Naive B cell (primary cell): ENCODE measurements at regions not wholly inside any gene's neighbourhood (a gene's known extent, or its start where the extent isn't known, plus 50 kb on each side); places are given as distances from the start of the nearest gene placed in this dataset.

ENCODE experiments used
- ATAC-seq, 2 donors: fragments of 150-1000 bp; cut with Tn5 transposase; 2 replicates each; pipeline ENCODE4 v1.10.0; 2021; ENCODE audit warnings: low read depth in 2 of 2, mild to moderate bottlenecking in 2 of 2, moderate library complexity in 2 of 2
- DNase-seq: peaks from one replicate; pipeline ENCODE4 v3.0.0; 2022
- H3K27ac Mint-ChIP-seq, 6 donors: one replicate each; pipeline ENCODE4 v1.8.0; 2020 to 2022; ENCODE audit warnings: mild to moderate bottlenecking in 6 of 6, mixed read lengths in 6 of 6, moderate library complexity in 5 of 6, inconsistent platforms in 2 of 6
- H3K27me3 Mint-ChIP-seq, 3 donors: one replicate each; pipeline ENCODE4 v1.8.0; 2021 to 2022; ENCODE audit warnings: mixed read lengths in 3 of 3, mild to moderate bottlenecking in 1 of 3
- H3K36me3 Mint-ChIP-seq, 2 donors: one replicate each; pipeline ENCODE4 v1.8.0; 2020 to 2022; ENCODE audit warnings: mixed read lengths in 2 of 2, inconsistent platforms in 1 of 2, mild to moderate bottlenecking in 1 of 2
- H3K4me1 Mint-ChIP-seq, 3 donors: one replicate each; pipeline ENCODE4 v1.8.0; 2020 to 2022; ENCODE audit warnings: mixed read lengths in 3 of 3, inconsistent platforms in 1 of 3, mild to moderate bottlenecking in 1 of 3, moderate library complexity in 1 of 3
- H3K4me3 Mint-ChIP-seq, 8 donors: one replicate each; pipeline ENCODE4 v1.8.0; 2020 to 2022; ENCODE audit warnings: mild to moderate bottlenecking in 8 of 8, mixed read lengths in 8 of 8, moderate library complexity in 8 of 8, inconsistent platforms in 2 of 8
- H3K9me3 Mint-ChIP-seq, 7 donors: one replicate each; pipeline ENCODE4 v1.8.0; 2020 to 2022; ENCODE audit warnings: mixed read lengths in 7 of 7, mild to moderate bottlenecking in 5 of 7, inconsistent platforms in 2 of 7, moderate library complexity in 1 of 7

DNA sequence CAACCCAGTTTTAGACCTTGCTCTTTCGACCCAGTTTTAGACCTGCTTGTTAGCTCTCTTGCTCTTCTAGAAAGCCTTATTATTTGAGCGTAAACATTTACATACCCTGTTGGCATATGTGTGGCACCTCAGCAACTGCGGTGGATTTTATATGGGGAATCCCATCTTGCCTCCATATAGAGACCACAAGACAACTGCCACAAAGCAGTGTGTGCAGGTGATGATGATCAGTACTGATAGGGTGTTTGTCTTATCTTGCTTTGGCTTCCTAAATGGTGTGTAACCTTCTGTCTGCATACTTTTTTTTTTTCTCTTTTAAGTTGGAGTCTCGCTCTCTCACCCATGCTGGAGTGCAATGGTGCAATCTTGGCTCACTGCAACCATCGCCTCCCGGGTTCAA lies 1270.8 kb downstream of the MRPL39 start:
- Mint-ChIP-seq H3K27me3 (no peaks in the 10 kb centered on the region), H3K9me3 (peaks cover 0 to 8% (median 0%) of the 10 kb centered on the region in 7 donors), H3K4me3 (no peak overlapping the region), H3K36me3 (no peaks in the 10 kb centered on the region), H3K4me1 (peaks cover 10 to 11% (median 11%) of the 10 kb centered on the region in 3 donors), H3K27ac (no peak overlapping the region)
- ATAC-seq: no peak
- no peak for DNase-seq

DNA sequence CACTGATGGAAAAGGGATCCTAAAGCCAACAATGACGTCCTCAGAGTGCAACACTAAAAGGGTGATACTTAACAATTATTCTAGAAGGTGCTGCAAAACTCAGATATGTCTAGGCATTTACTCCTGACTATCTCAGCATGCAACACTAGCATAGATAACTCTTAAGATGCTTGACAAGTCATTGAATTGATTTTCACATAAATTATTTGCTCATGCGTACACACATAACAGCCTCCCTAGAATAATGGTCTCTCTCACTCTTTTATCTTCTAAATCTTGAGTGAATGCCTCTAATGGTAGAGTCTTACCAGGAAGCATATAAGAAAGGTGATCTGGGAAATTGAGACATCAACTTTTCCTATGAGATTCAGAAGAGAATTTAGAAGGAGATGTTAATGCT lies 1283.7 kb downstream of the MRPL39 start:
- H3K27me3 Mint-ChIP-seq: peaks cover 0 to 4% (median 0%) of the 10 kb centered on the region in 3 donors
- no peak overlapping the region for H3K4me3 Mint-ChIP-seq
- ATAC-seq (no peak), DNase-seq (no peak)
- no peaks in the 10 kb centered on the region for H3K4me1 Mint-ChIP-seq
- no peaks in the 10 kb centered on the region for H3K36me3 Mint-ChIP-seq
- peaks cover 0 to 2% (median 0%) of the 10 kb centered on the region in 7 donors for H3K9me3 Mint-ChIP-seq
- H3K27ac Mint-ChIP-seq: no peak overlapping the region

DNA sequence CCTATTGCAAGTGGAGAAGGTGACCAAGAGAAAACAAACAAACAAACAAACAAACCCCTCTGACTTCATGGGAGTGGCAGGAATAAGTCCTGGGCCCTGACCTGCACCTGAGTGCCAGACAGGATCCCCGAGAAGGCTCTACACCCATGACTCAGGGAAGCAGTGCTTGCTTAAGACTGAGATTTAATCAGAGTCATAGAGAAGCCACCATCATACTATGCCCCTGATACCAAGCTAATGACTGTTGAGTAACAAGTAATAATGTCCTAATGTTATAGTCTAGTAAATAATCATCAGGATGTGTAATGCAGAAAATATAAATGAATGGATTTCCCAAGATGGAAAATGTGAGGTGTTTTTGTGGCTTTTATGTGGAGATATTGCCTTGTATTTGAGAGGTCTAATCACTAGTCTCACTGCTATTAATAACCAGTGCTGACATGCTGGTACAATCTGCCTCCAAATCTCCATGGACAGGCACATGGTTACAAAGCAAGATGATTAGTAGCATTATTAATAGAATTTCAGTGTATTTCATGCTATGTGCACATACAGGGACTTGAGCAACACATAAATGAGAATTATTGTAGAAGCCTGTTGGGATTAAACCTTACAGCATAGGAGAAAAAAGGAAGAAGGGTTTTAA lies 1290.9 kb downstream of the MRPL39 start:
- H3K4me1 Mint-ChIP-seq: no peaks in the 10 kb centered on the region
- no peaks in the 10 kb centered on the region for H3K9me3 Mint-ChIP-seq
- H3K27ac Mint-ChIP-seq: no peak overlapping the region
- H3K27me3 Mint-ChIP-seq: no peaks in the 10 kb centered on the region
- DNase-seq (no peak), ATAC-seq (no peak)
- H3K4me3 Mint-ChIP-seq: no peak overlapping the region
- no peaks in the 10 kb centered on the region for H3K36me3 Mint-ChIP-seq

DNA sequence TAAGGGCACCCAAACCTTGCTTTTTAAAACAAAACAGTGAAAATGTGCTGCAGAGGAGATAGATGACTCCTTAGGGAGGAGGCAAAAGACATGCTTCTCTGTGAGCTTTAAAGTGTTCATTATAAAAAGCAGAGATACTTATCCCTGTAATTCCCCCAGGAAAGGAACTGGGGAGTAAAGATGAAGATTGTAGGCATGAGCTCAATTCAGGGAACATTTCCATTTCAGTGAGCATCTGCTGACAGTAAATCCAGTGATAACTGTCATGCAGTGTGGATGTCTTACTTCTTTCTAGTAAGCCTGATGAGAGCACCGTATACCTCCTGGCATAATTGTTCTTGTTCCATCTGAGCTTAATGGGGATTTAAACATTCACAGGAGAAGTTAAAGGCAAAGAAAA lies 1296.5 kb downstream of the MRPL39 start:
- peaks cover 0 to 5% (median 0%) of the 10 kb centered on the region in 7 donors for H3K9me3 Mint-ChIP-seq
- DNase-seq: no peak
- no peak overlapping the region for H3K27ac Mint-ChIP-seq
- H3K4me1 Mint-ChIP-seq: no peaks in the 10 kb centered on the region
- ATAC-seq: no peak
- H3K27me3 Mint-ChIP-seq: peaks cover 0 to 3% (median 0%) of the 10 kb centered on the region in 3 donors
- no peaks in the 10 kb centered on the region for H3K36me3 Mint-ChIP-seq
- no peak overlapping the region for H3K4me3 Mint-ChIP-seq

DNA sequence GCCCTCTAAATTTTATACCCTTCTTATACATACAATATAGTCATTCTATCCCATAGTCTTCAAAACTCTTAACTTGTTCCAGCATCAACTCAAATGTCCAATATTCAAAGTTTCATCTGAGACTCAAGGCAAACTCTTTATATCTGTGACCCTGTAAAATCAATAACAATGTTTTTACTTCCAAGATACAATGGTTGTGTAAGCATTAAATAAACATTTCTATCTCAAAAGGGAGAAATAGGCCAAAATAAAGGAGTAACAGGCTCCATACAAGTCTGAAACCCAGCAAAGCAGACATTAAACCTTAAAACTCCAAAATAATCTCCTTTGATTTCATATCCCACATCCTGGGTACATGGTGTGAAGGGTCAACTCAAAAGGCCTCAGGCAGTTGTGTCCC lies 1299.1 kb downstream of the MRPL39 start:
- Mint-ChIP-seq H3K27ac (no peak overlapping the region), H3K4me3 (no peak overlapping the region), H3K36me3 (no peaks in the 10 kb centered on the region), H3K27me3 (peaks cover 0 to 3% (median 0%) of the 10 kb centered on the region in 3 donors), H3K4me1 (peaks cover 0 to 5% (median 4%) of the 10 kb centered on the region in 3 donors), H3K9me3 (peaks cover 0 to 5% (median 0%) of the 10 kb centered on the region in 7 donors)
- ATAC-seq (no peak), DNase-seq (no peak)

DNA sequence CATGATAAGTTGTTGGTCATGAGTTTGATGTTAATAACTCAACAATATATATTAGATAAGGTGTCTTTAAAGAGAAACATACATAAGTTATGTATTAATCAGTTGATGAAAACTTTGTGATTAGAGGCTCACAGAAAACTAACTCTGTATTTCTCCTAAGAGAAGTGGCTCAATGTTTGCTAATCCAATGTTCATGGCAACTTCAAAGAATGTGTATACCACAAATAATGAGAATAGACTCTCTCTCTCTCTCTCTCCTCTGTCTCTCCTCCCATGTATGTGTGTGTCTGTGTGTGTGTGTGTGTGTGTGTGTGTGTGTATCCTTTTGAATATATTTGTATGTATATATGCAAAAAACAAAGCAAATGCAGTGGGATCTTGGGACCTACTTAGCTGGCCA lies 1304.9 kb downstream of the MRPL39 start:
- H3K36me3 Mint-ChIP-seq: no peaks in the 10 kb centered on the region
- H3K4me3 Mint-ChIP-seq: no peak overlapping the region
- peaks cover 0 to 1% (median 0%) of the 10 kb centered on the region in 7 donors for H3K9me3 Mint-ChIP-seq
- ATAC-seq (no peak), DNase-seq (no peak)
- no peak overlapping the region for H3K27ac Mint-ChIP-seq
- H3K4me1 Mint-ChIP-seq: peaks cover 0 to 5% (median 4%) of the 10 kb centered on the region in 3 donors
- peaks cover 0 to 3% (median 0%) of the 10 kb centered on the region in 3 donors for H3K27me3 Mint-ChIP-seq

DNA sequence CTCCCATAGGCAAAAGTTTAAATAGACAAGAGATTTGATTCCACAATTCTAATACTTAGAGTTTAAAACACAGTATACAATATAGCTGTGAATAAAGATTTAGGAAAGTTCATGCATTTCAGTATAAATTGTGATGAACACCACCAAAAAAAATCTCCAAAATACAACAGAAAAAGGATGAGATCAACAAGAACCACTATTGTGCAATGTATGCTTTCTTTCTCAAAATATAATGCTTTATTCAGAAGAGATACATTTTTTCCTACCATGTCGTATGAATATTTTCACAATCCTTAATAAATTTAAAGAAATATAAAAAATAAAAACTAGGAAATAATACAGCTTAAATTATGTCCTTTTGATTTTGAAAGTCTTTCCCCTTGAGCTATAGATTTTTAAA lies 1309.2 kb downstream of the MRPL39 start:
- Mint-ChIP-seq H3K4me1 (peaks cover 0 to 5% (median 5%) of the 10 kb centered on the region in 3 donors), H3K27me3 (no peaks in the 10 kb centered on the region), H3K36me3 (no peaks in the 10 kb centered on the region), H3K4me3 (no peak overlapping the region), H3K27ac (no peak overlapping the region), H3K9me3 (peaks cover 0 to 1% (median 0%) of the 10 kb centered on the region in 7 donors)
- ATAC-seq (no peak), DNase-seq (no peak)

DNA sequence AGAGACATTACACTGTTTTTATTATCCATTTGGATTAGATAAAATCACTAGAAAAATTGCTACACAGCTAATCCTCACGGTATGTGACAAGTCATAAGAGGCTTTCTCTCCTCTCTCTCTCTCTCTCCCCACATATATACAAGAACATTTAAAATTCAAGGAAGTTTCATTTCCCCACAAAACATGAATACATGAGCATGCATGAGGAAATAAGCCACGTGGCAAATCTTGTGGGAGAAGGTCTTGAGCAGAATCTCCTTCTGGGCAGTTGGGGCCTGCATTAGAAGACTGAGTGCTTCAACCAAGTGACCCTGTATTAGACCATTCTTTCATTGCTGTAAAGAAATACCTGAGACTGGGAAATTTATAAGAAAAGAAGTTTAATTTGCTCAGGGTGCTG lies 1313.1 kb downstream of the MRPL39 start:
- no peaks in the 10 kb centered on the region for H3K27me3 Mint-ChIP-seq
- DNase-seq (no peak), ATAC-seq (no peak)
- peaks cover 5 to 11% (median 6%) of the 10 kb centered on the region in 3 donors for H3K4me1 Mint-ChIP-seq
- H3K36me3 Mint-ChIP-seq: no peaks in the 10 kb centered on the region
- peak overlapping the region in 1 of 6 donors; percentile 61 for H3K27ac Mint-ChIP-seq
- peaks cover 0 to 1% (median 0%) of the 10 kb centered on the region in 7 donors for H3K9me3 Mint-ChIP-seq
- no peak overlapping the region for H3K4me3 Mint-ChIP-seq

DNA sequence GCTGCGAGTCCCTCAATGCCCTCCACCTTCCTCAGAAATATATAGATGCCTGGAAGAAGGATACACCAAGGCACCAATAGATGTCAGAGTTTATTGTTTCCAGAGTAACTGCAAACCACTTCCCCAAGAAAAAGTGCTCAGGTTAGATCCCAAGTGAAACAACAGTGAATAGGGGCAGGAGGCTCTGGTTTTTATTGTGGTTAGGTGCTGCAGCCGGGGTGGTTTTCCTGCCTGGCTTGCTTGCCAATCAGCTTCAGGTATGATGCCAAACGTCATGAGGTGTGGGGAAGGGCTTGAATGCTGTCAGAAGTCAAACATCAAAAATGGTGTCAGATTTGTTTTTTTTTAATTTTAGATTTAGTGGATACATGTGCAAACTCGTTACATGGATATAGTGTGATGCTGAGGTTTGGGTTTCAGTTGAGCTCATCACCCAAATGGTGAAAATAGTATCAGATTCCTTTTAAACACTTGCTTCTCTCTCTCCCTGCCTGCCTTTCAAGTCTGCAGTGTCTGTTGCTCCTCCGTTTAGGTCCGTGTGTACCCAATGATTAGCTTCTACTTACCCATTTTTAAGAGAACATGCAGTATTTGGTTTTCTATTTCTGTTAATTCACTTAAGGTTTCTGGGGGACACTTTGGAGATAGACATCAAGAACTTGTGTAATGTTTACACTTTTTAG lies 1317.0 kb downstream of the MRPL39 start:
- DNase-seq (no peak), ATAC-seq (peak; percentile 37 to 42)
- Mint-ChIP-seq H3K4me1 (peaks cover 5 to 11% (median 6%) of the 10 kb centered on the region in 3 donors), H3K27me3 (no peaks in the 10 kb centered on the region), H3K4me3 (peak overlapping the region in 1 of 8 donors; percentile 59), H3K9me3 (peaks cover 0 to 7% (median 1%) of the 10 kb centered on the region in 7 donors), H3K27ac (no peak overlapping the region), H3K36me3 (no peaks in the 10 kb centered on the region)

DNA sequence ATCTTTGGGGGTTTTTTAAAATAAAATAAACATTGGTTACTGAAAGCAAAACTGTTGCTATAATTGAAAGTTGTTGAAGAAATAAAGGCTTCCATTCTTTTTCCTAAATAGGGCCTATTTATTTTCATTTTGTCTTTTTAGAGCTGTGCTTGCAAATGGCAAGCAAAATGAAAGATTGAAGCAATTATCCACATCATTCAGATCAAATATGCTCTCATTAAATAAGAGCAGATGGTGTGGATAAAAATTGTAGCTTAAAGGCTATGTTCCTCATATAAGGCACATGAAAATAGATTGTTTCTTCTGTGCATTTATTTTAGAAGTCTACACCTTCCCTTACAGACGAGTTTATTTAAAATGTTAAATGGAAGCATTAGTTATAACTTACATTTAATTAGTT lies 1317.7 kb downstream of the MRPL39 start:
- Mint-ChIP-seq H3K27ac (no peak overlapping the region), H3K9me3 (peaks cover 0 to 7% (median 0%) of the 10 kb centered on the region in 7 donors)
- no peak for ATAC-seq

DNA sequence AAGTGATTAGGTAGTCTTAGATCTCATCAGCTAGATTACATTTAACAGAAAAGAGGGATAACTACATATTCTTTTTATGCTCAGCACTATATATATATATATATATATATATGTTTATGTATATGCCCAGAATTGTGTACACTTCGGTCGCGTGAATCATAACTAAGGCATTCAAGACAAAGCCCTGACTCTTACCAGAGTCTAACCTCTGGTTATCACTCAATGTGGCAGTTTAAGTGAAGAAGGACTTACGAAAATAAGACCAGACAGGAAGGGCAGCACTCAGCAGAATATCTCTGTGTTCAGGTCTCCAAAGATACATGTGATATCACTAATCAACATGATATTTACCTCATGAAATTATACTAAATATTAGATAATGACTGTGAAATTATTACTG lies 1326.7 kb downstream of the MRPL39 start:
- Mint-ChIP-seq H3K4me3 (no peak overlapping the region), H3K27ac (no peak overlapping the region), H3K36me3 (no peaks in the 10 kb centered on the region), H3K9me3 (peaks cover 0 to 2% (median 0%) of the 10 kb centered on the region in 7 donors), H3K27me3 (peaks cover 0 to 3% (median 0%) of the 10 kb centered on the region in 3 donors), H3K4me1 (peaks cover 4 to 6% (median 5%) of the 10 kb centered on the region in 3 donors)
- DNase-seq: no peak
- ATAC-seq: no peak

More for the DNA sequence above, 1317.7 kb downstream of the MRPL39 start:
- no peak for DNase-seq
- H3K36me3 Mint-ChIP-seq: no peaks in the 10 kb centered on the region
- H3K4me1 Mint-ChIP-seq: peaks cover 5 to 11% (median 6%) of the 10 kb centered on the region in 3 donors
- no peaks in the 10 kb centered on the region for H3K27me3 Mint-ChIP-seq
- no peak overlapping the region for H3K4me3 Mint-ChIP-seq

DNA sequence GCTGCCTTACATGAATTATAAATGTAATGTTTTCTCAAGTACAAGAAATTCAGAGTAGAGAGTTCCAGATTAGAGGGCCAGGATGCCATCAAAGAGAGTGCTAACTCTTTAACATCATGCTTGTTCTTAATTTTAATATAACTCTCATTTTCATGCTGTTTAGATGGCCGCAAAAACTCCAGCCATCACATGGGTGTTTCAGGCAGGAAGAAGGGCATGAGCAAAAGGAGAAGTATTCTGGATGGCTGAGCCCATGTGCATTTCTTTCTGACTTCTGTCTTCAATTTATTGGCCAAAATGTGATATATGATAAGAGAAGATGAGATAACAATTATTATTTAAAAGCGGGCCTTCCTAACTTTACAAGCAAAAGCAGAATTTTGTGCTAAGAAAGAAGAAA lies 1328.6 kb downstream of the MRPL39 start:
- no peak overlapping the region for H3K27ac Mint-ChIP-seq
- peaks cover 0 to 3% (median 0%) of the 10 kb centered on the region in 3 donors for H3K27me3 Mint-ChIP-seq
- peaks cover 0 to 2% (median 0%) of the 10 kb centered on the region in 7 donors for H3K9me3 Mint-ChIP-seq
- no peaks in the 10 kb centered on the region for H3K36me3 Mint-ChIP-seq
- no peak overlapping the region for H3K4me3 Mint-ChIP-seq
- H3K4me1 Mint-ChIP-seq: peaks cover 4 to 6% (median 5%) of the 10 kb centered on the region in 3 donors
- DNase-seq: no peak
- peak in 1 of 2 donors; percentile 37 for ATAC-seq

DNA sequence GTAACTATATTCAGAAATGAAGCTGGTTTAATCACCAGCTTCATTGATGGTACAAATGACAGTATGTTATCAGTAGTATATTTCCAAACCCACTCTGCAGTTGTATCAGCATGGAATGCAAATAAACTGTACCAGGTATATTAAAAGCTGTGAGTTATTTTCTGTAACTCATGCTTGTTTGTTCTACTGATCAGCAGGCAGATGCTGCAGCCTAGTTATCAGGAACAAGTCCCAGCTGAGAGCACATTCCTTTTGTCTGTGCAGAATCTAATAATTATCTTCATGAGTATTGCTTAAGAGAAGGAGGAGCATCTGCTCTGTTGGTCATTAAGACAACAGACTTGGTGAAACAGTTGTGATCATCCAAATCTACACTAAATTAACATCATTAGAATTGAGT lies 1331.1 kb downstream of the MRPL39 start:
- peaks cover 5 to 10% (median 6%) of the 10 kb centered on the region in 3 donors for H3K4me1 Mint-ChIP-seq
- no peak overlapping the region for H3K27ac Mint-ChIP-seq
- H3K36me3 Mint-ChIP-seq: no peaks in the 10 kb centered on the region
- DNase-seq (no peak), ATAC-seq (no peak)
- H3K9me3 Mint-ChIP-seq: peaks cover 0 to 2% (median 0%) of the 10 kb centered on the region in 7 donors
- H3K4me3 Mint-ChIP-seq: no peak overlapping the region
- peaks cover 0 to 5% (median 3%) of the 10 kb centered on the region in 3 donors for H3K27me3 Mint-ChIP-seq

DNA sequence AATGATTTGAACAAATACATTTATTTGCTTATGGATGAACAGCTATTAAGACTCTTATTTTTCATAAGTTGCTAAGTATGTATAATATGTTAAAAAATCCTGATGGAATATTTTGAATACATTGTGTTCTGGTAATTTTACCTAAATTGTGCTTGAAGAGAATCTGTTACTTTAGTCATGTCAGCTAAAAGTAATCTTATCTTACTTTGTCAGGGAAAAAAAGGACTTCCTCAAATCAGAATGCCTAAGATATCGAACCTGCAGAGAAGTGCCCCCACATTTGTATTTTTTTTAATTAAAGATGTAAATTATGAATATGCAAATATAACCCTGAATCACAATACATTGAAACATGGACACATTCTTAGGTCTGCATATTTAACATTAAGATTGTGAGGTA lies 1331.7 kb downstream of the MRPL39 start:
- peaks cover 5 to 15% (median 6%) of the 10 kb centered on the region in 3 donors for H3K4me1 Mint-ChIP-seq
- ATAC-seq (no peak), DNase-seq (no peak)
- H3K36me3 Mint-ChIP-seq: no peaks in the 10 kb centered on the region
- H3K9me3 Mint-ChIP-seq: peaks cover 0 to 2% (median 0%) of the 10 kb centered on the region in 7 donors
- no peak overlapping the region for H3K27ac Mint-ChIP-seq
- peaks cover 0 to 11% (median 3%) of the 10 kb centered on the region in 3 donors for H3K27me3 Mint-ChIP-seq
- H3K4me3 Mint-ChIP-seq: no peak overlapping the region
